Omental fat pad (tissue), 3 donors: ENCODE measurements at regions not wholly inside any gene's neighbourhood (a gene's known extent, or its start where the extent isn't known, plus 50 kb on each side); places are given as distances from the start of the nearest gene placed in this dataset.
"Not testable (repeated sequence)": the region's sequence is repeated elsewhere in the genome, so short reads cannot be mapped to it uniquely, and the experiment has no call there.

Experiments
- ATAC-seq: fragments of 150-250 bp; one replicate; pipeline ENCODE4 v1.9.1; 2016; ENCODE audit warnings: mild to moderate bottlenecking, moderate library complexity; ENCODE audit not compliant: low FRiP score
- DNase-seq: peaks from one replicate; pipeline ENCODE4 v3.0.0-alpha.2; 2019; ENCODE audit warnings: low spot score
- TF ChIP-seq, protein P1 (sequence below), 3 donors: fragments of 450-650 bp; IDR thresholded peaks; one replicate each; pipeline ENCODE4 v1.5.1; 2016 to 2017; ENCODE audit warnings: antibody characterized with exemption in 3 of 3, mild to moderate bottlenecking in 3 of 3, moderate library complexity in 2 of 3

GRCh38 chr3:61371123-61371522 lies 119.9 kb upstream of the FHIT start:
- ATAC-seq = no peak
- no peak for DNase-seq
- TF ChIP-seq, protein P1, sequence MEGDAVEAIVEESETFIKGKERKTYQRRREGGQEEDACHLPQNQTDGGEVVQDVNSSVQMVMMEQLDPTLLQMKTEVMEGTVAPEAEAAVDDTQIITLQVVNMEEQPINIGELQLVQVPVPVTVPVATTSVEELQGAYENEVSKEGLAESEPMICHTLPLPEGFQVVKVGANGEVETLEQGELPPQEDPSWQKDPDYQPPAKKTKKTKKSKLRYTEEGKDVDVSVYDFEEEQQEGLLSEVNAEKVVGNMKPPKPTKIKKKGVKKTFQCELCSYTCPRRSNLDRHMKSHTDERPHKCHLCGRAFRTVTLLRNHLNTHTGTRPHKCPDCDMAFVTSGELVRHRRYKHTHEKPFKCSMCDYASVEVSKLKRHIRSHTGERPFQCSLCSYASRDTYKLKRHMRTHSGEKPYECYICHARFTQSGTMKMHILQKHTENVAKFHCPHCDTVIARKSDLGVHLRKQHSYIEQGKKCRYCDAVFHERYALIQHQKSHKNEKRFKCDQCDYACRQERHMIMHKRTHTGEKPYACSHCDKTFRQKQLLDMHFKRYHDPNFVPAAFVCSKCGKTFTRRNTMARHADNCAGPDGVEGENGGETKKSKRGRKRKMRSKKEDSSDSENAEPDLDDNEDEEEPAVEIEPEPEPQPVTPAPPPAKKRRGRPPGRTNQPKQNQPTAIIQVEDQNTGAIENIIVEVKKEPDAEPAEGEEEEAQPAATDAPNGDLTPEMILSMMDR (IDR thresholded peaks at IDR 0.05) = no peak

GRCh38 chr3:61372723-61373122 lies 121.5 kb upstream of the FHIT start:
- DNase-seq (no peak), ATAC-seq (no peak)
- TF ChIP-seq, protein P1 (IDR thresholded peaks at IDR 0.05) = no peak

- ATAC-seq = no peak
- TF ChIP-seq, protein P1 (IDR thresholded peaks at IDR 0.05) = no peak
- no peak for DNase-seq
Observed at GRCh38 chr3:61378311-61378710, 127.1 kb upstream of the FHIT start.

GRCh38 chr3:61381745-61382392 lies 130.6 kb upstream of the FHIT start:
- TF ChIP-seq, protein P1 (IDR thresholded peaks at IDR 0.05) = no peak
- DNase-seq (no peak), ATAC-seq (peak; percentile 64)

DNA sequence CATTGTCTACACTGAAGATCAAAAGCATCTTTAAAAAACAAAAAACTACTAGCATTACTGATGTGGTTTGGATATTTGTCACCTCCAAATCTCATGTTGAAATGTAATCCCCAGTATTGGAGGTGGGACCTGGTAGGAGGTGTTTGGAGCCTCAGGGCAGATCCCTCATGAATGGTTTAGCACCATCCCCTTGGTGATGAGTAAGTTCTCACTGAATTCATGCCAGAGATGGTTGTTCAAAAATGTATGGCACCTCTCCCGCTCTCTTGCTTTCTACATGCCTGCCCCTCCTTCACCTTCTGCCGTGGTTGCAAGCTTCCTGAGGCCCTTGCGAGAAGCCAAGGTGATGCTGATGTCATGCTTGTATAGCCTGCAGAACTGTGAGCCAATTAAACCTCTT lies 136.6 kb upstream of the FHIT start:
- ATAC-seq (no peak), DNase-seq (no peak)
- TF ChIP-seq, protein P1 (IDR thresholded peaks at IDR 0.05) = no peak

- not testable (repeated sequence) for DNase-seq, ATAC-seq
Observed at GRCh38 chr3:61393480-61393947, 142.3 kb upstream of the FHIT start.

DNA sequence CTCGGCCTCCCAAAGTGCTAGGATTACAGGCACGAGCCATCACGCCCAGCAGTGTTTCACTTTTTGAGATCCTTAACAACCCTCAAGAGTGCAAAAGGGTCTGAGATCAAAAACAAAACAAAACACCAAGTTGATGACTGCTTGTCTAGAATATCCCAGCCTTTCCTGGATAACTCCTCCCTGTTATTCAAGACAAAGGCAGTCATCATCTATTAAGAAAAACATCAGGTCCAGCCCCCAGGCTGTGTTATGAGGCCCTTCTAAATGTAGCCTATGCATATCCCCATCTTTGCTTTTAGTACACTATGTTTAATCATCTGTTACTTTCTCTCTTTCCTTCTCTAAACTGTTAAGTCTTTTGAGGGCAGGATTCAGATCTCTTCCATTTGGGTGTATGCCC lies 150.1 kb upstream of the FHIT start:
- ATAC-seq (no peak), DNase-seq (no peak)
- TF ChIP-seq, protein P1 (IDR thresholded peaks at IDR 0.05) = no peak
